ENCODE measurements at regions not wholly inside any gene's neighbourhood (a gene's known extent, or its start where the extent isn't known, plus 50 kb on each side); places are given as distances from the start of the nearest gene placed in this dataset.

DNA sequence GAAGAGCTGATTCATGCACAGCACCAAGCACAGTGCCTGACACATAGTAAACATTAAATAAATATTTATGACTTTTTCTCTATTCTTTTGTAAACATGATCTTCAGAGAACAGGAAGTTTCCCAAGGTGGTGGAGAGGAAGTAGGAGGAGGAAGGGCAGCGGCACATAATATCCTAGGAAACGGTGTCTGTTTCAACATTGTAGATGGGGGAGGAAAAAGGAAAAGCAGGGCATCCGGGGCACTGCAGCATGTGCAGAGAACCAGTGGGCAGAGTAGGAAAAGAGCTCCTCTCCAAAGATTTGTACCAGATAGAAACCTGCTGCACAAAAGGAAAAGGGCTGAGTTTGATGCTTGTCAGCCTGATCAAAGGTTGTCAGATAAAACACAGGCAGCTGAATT, 421.7 kb upstream of the ZNF462 start:
- no peak overlapping the region for H2BK12ac ChIP-seq (ENCODE audit: insufficient read length, low read depth, low read length)
- H3K18ac ChIP-seq (ENCODE audit: insufficient read length, low read depth, low read length): no peak overlapping the region
- H3K4me1 ChIP-seq (ENCODE audit: insufficient read depth, low read length): peaks cover 2% of the 10 kb centered on the region; the same call in 1 of the 2 replicates
- H2BK15ac ChIP-seq (ENCODE audit: low read depth, low read length): no peak overlapping the region
- no peak overlapping the region for H3K9ac ChIP-seq (ENCODE audit: extremely low read depth, insufficient read length, low read length)
- Mint-ChIP-seq H3K27me3 (ENCODE audit: low read depth) (no peaks in the 10 kb centered on the region), H3K9me3 (peaks cover 12 to 18% of the 10 kb centered on the region in 2 experiments), H3K27ac (peak overlapping the region in 1 of 3 experiments; percentile 22; a peak in 1 of 7 replicates), H3K4me3 (no peak overlapping the region), H3K36me3 (ENCODE audit: insufficient read depth in 1 of 3, low read depth in 3 of 3) (peaks cover 8 to 17% (median 12%) of the 10 kb centered on the region in 3 experiments), H3K4me1 (peaks cover 0 to 10% of the 10 kb centered on the region in 2 experiments; a peak in 2 of 4 replicates)
- no peak overlapping the region for H3K4me2 ChIP-seq (ENCODE audit: insufficient read depth, insufficient read length, low read length)
- no peak overlapping the region for H3K27ac ChIP-seq (ENCODE audit: insufficient read length, low read depth, low read length)
- H3K56ac ChIP-seq (ENCODE audit: insufficient read length, low read depth, low read length): no peak overlapping the region
- H3K4ac ChIP-seq (ENCODE audit: low read depth, low read length): no peak overlapping the region
- no peaks in the 10 kb centered on the region for H4K20me1 ChIP-seq (ENCODE audit: control insufficient read depth, insufficient read depth, insufficient read length)
- no peak overlapping the region for H2AK5ac ChIP-seq (ENCODE audit: insufficient read length, low read length)
- H3K14ac ChIP-seq (ENCODE audit: insufficient read depth, low read length): no peak overlapping the region
- no peak overlapping the region for H4K91ac ChIP-seq (ENCODE audit: insufficient read length, low read depth, low read length)
- no peak overlapping the region for H4K8ac ChIP-seq (replicated peaks; ENCODE audit: insufficient read length, low read depth, low read length)
- no peaks in the 10 kb centered on the region for H3K9me3 ChIP-seq (ENCODE audit: control insufficient read depth, low read depth, low read length)
- WGBS (ENCODE audit: extremely low coverage, insufficient read length, low lambda C conversion rate): no CpG with 5 or more reads among the region's 3 CpGs
- H3K79me2 ChIP-seq (ENCODE audit: insufficient read depth, low read length): no peaks in the 10 kb centered on the region
- no peak overlapping the region for H3T11ph ChIP-seq (ENCODE audit: low read length)
- H2BK20ac ChIP-seq (ENCODE audit: low read depth, low read length, poor library complexity, severe bottlenecking): no peak overlapping the region
- no peak overlapping the region for H2BK5ac ChIP-seq (ENCODE audit: insufficient read length, low read length)
- no peak for TF ChIP-seq CTCF (conservative IDR thresholded peaks at IDR 0.05)
- no peaks in the 10 kb centered on the region for H3K23me2 ChIP-seq (ENCODE audit: insufficient read length, low read depth, low read length, poor library complexity, severe bottlenecking)
- DNase-seq: no peak
- no peaks in the 10 kb centered on the region for H3K27me3 ChIP-seq (ENCODE audit: insufficient read depth, low read length)
- H4K5ac ChIP-seq (ENCODE audit: insufficient read length, low read depth, low read length): no peak overlapping the region
- no peak overlapping the region for H2BK120ac ChIP-seq (ENCODE audit: low read depth, low read length, poor library complexity, severe bottlenecking)
- H2AFZ ChIP-seq (ENCODE audit: low read length): no peak overlapping the region
- no peak overlapping the region for H3K23ac ChIP-seq (ENCODE audit: insufficient read length, low read depth, low read length)
- no peaks in the 10 kb centered on the region for H3K79me1 ChIP-seq (ENCODE audit: insufficient read depth, low read depth, low read length, poor library complexity, severe bottlenecking)

Data from H9 (cell line).